HG02610 (cell line): ENCODE measurements at regions not wholly inside any gene's neighbourhood (a gene's known extent, or its start where the extent isn't known, plus 50 kb on each side); places are given as distances from the start of the nearest gene placed in this dataset.

ENCODE experiments used
- ATAC-seq: cut with Tn5 transposase; IDR thresholded peaks from one replicate; pipeline ENCODE4 v1.9.1; 2021; ENCODE audit warnings: mild to moderate bottlenecking, moderate library complexity; ENCODE audit not compliant: unreplicated experiment

- no peak for ATAC-seq
Observed at GRCh38 chr13:103754783-103755182, 688.6 kb upstream of the SLC10A2 start.

GRCh38 chr13:103734837-103735236, 668.6 kb upstream of the SLC10A2 start:
- no peak for ATAC-seq

GRCh38 chr13:103731959-103732358, 665.7 kb upstream of the SLC10A2 start:
- no peak for ATAC-seq

- no peak for ATAC-seq
Observed at GRCh38 chr13:103730407-103730806, 664.2 kb upstream of the SLC10A2 start.

GRCh38 chr13:103726808-103727207, 660.6 kb upstream of the SLC10A2 start:
- ATAC-seq, result no peak

GRCh38 chr13:103716718-103717117, 650.5 kb upstream of the SLC10A2 start:
- no peak for ATAC-seq

GRCh38 chr13:103715335-103715734, 649.1 kb upstream of the SLC10A2 start:
- no peak for ATAC-seq

- ATAC-seq, result no peak
Observed at GRCh38 chr13:103703246-103703645, 637.0 kb upstream of the SLC10A2 start.

- no peak for ATAC-seq
Observed at GRCh38 chr13:103698000-103698399, 631.8 kb upstream of the SLC10A2 start.

- ATAC-seq, result no peak
Observed at GRCh38 chr13:103695320-103695719, 629.1 kb upstream of the SLC10A2 start.

- ATAC-seq, result no peak
Observed at GRCh38 chr13:103694471-103694870, 628.3 kb upstream of the SLC10A2 start.

- no peak for ATAC-seq
Observed at GRCh38 chr13:103694033-103694432, 627.8 kb upstream of the SLC10A2 start.

- no peak for ATAC-seq
Observed at GRCh38 chr13:103692442-103692841, 626.2 kb upstream of the SLC10A2 start.

- ATAC-seq, result no peak
Observed at GRCh38 chr13:103676329-103676728, 610.1 kb upstream of the SLC10A2 start.

GRCh38 chr13:103671547-103671946, 605.3 kb upstream of the SLC10A2 start:
- no peak for ATAC-seq

GRCh38 chr13:103663996-103664395, 597.8 kb upstream of the SLC10A2 start:
- no peak for ATAC-seq

GRCh38 chr13:103656311-103656710, 590.1 kb upstream of the SLC10A2 start:
- ATAC-seq, result no peak

- ATAC-seq, result no peak
Observed at GRCh38 chr13:103640606-103641005, 574.4 kb upstream of the SLC10A2 start.

- ATAC-seq, result no peak
Observed at GRCh38 chr13:103639326-103639725, 573.1 kb upstream of the SLC10A2 start.

- ATAC-seq, result no peak
Observed at GRCh38 chr13:103638706-103639105, 572.5 kb upstream of the SLC10A2 start.

GRCh38 chr13:103634066-103634465, 567.8 kb upstream of the SLC10A2 start:
- ATAC-seq, result no peak

- ATAC-seq, result no peak
Observed at GRCh38 chr13:103625194-103625593, 559.0 kb upstream of the SLC10A2 start.

- no peak for ATAC-seq
Observed at GRCh38 chr13:103618151-103618550, 551.9 kb upstream of the SLC10A2 start.

GRCh38 chr13:103615771-103616170, 549.6 kb upstream of the SLC10A2 start:
- no peak for ATAC-seq
